ENCODE measurements at regions not wholly inside any gene's neighbourhood (a gene's known extent, or its start where the extent isn't known, plus 50 kb on each side); places are given as distances from the start of the nearest gene placed in this dataset.
"Not testable (repeated sequence)": the region's sequence is repeated elsewhere in the genome, so short reads cannot be mapped to it uniquely, and the experiment has no call there.

GRCh38 chr2:190742431-190742830 is 93.5 kb downstream of the NAB1 start:
- DNase-seq (ENCODE audit: extremely low spot score), result no peak
- CTCF ChIA-PET, result interaction anchor here (0.6 to 2.4 kb wide), 8 partner anchors 10 to 263 kb away, joined by 3 to 10 read pairs (median 3); no protein-coding TSS in a partner anchor
- POLR2A ChIA-PET, result no interaction called here
- TF ChIP-seq, protein P1, sequence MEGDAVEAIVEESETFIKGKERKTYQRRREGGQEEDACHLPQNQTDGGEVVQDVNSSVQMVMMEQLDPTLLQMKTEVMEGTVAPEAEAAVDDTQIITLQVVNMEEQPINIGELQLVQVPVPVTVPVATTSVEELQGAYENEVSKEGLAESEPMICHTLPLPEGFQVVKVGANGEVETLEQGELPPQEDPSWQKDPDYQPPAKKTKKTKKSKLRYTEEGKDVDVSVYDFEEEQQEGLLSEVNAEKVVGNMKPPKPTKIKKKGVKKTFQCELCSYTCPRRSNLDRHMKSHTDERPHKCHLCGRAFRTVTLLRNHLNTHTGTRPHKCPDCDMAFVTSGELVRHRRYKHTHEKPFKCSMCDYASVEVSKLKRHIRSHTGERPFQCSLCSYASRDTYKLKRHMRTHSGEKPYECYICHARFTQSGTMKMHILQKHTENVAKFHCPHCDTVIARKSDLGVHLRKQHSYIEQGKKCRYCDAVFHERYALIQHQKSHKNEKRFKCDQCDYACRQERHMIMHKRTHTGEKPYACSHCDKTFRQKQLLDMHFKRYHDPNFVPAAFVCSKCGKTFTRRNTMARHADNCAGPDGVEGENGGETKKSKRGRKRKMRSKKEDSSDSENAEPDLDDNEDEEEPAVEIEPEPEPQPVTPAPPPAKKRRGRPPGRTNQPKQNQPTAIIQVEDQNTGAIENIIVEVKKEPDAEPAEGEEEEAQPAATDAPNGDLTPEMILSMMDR (IDR thresholded peaks at IDR 0.05; ENCODE audit: control extremely low read depth, extremely low read depth, low read depth, missing control alignments), result no peak

DNA sequence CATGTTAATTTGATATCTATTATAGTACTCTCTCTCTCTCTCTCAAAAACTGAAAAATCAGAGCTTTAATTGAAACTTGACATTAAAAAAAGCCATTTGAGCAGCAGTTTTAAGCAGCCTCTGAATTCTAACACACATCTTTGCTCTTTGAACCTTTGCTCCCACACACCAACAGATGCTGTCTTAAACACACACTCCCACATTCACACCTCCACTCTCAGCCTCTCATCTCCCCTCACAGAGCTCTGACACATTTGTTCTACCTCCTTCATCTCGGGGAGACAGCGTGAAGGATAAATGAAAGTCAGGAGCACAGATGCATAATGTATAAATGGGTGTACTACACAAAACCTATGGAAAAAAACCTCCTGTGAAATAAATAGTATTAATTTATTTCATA is 95.2 kb downstream of the NAB1 start:
- ChIA-PET CTCF (interaction anchor here (1.5 to 2.1 kb wide), 3 partner anchors 11 to 20 kb away, joined by 4 to 8 read pairs (median 5); no protein-coding TSS in a partner anchor), POLR2A (no interaction called here)
- TF ChIP-seq, protein P1 (IDR thresholded peaks at IDR 0.05; ENCODE audit: control extremely low read depth, extremely low read depth, low read depth, missing control alignments), result no peak
- no peak for DNase-seq (ENCODE audit: extremely low spot score)

DNA sequence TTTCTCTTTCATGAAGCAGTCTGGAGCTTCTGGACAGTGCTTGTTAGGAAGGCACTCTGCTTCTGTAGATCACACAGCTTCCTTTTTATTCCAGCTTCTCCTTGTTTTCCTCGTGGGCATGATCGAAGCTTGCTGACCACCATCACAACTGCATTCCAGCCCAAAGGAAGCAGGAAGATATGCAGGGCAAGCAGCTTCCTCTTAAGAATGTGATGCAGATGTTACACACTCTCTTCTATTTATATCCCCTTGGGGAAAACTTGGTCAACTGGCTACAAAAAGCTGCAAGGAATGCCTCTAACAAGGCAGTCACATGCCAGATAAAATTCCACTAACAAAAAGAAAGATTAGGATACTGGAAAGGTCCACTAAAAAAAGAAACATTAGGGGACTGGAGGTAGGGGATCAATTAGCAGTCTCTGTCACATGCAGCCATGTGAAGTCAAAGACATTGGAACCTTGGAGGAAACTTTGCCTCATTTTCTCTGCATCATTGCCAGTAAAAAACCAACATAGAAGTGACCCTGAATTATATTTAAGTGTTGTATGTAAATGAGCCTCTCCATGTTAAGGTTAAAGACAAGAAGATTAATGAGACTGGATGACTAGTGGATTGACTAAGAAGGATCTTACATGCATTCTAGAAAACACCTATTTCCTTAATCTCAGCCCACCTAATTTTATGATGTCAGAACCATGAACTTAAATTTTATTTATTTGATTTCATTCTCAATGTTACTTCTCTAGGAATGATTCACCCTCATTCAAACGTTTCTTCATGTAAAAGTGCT is 98.3 kb downstream of the NAB1 start:
- CTCF ChIA-PET, result interaction anchor here (0.7 to 1.2 kb wide), 3 partner anchors 15 to 332 kb away, joined by 3 to 4 read pairs (median 3); no protein-coding TSS in a partner anchor
- POLR2A ChIA-PET, result no interaction called here
- no peak for DNase-seq (ENCODE audit: extremely low spot score)
- TF ChIP-seq, protein P1 (IDR thresholded peaks at IDR 0.05; ENCODE audit: control extremely low read depth, extremely low read depth, low read depth, missing control alignments), result no peak

- POLR2A ChIA-PET, result no interaction called here
- CTCF ChIA-PET, result interaction anchor here (0.7 kb wide), 1 partner anchor 15 kb away, joined by 3 read pairs; no protein-coding TSS in a partner anchor
Observed at GRCh38 chr2:190748966-190749365, 100.1 kb downstream of the NAB1 start.

GRCh38 chr2:190755772-190756415 is 107.0 kb downstream of the NAB1 start:
- ChIA-PET CTCF (interaction anchor here (1.0 kb wide), 1 partner anchor 31 kb away, joined by 3 read pairs; no protein-coding TSS in a partner anchor), POLR2A (no interaction called here)
- TF ChIP-seq, protein P1 (IDR thresholded peaks at IDR 0.05; ENCODE audit: control extremely low read depth, extremely low read depth, low read depth, missing control alignments), result no peak
- DNase-seq (ENCODE audit: extremely low spot score), result no peak

More at GRCh38 chr2:190748966-190749365, 100.1 kb downstream of the NAB1 start:
- no peak for DNase-seq (ENCODE audit: extremely low spot score)
- TF ChIP-seq, protein P1 (IDR thresholded peaks at IDR 0.05; ENCODE audit: control extremely low read depth, extremely low read depth, low read depth, missing control alignments), result no peak

DNA sequence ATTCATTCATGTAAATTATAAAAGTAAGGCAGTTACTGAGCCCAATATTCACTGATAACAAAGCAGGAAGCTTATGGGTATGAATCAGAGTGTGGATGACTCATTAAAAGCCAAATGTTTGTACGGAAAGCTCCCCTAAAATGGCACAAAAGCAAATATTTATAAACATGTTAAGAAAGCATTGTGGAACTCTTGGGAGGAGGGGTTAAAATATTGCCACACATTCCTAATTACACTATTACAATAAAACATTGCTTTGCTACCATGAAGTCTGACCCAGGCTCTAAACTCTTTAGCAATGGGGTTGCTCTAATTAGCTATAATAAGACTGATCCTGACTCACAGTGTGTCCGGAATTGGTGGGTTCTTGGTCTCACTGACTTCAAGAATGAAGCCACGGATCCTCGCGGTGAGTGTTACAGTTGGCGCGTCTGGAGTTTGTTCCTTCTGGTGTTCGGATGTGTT is 110.9 kb downstream of the NAB1 start:
- CTCF ChIA-PET, result interaction anchor here (1.1 to 2.2 kb wide), 5 partner anchors 8 to 79 kb away, joined by 4 to 8 read pairs (median 5); no protein-coding TSS in a partner anchor

GRCh38 chr2:190760353-190761150 is 111.7 kb downstream of the NAB1 start:
- POLR2A ChIA-PET; DNase-seq (ENCODE audit: extremely low spot score): not testable (repeated sequence)
- CTCF ChIA-PET, result interaction anchor here (1.1 to 2.2 kb wide), 6 partner anchors 7 to 80 kb away, joined by 3 to 8 read pairs (median 4); no protein-coding TSS in a partner anchor

More for the DNA sequence above, 110.9 kb downstream of the NAB1 start:
- TF ChIP-seq, protein P1 (IDR thresholded peaks at IDR 0.05; ENCODE audit: control extremely low read depth, extremely low read depth, low read depth, missing control alignments), result no peak
- POLR2A ChIA-PET, result no interaction called here
- no peak for DNase-seq (ENCODE audit: extremely low spot score)

GRCh38 chr2:190761216-190761615 is 112.3 kb downstream of the NAB1 start:
- DNase-seq (ENCODE audit: extremely low spot score); POLR2A ChIA-PET: not testable (repeated sequence)
- CTCF ChIA-PET, result interaction anchor here (1.1 to 2.2 kb wide), 4 partner anchors 19 to 81 kb away, joined by 3 to 8 read pairs (median 5); no protein-coding TSS in a partner anchor
